Effector memory CD8-positive, alpha-beta T cell (primary cell): ENCODE measurements at regions not wholly inside any gene's neighbourhood (a gene's known extent, or its start where the extent isn't known, plus 50 kb on each side); places are given as distances from the start of the nearest gene placed in this dataset.
"Not testable (repeated sequence)": the region's sequence is repeated elsewhere in the genome, so short reads cannot be mapped to it uniquely, and the experiment has no call there.

Source experiments
- ATAC-seq: fragments of 150-1000 bp; cut with Tn5 transposase; replicated peaks from 2 replicates; pipeline ENCODE4 v1.10.0; 2021; ENCODE audit warnings: mild to moderate bottlenecking, moderate library complexity
- DNase-seq, 3 experiments: peaks; one replicate each; pipeline ENCODE4 v3.0.0; 2021
- H3K27ac Mint-ChIP-seq, 2 donors: one replicate each; pipeline ENCODE4 v1.8.0; 2022; ENCODE audit warnings: mild to moderate bottlenecking in 2 of 2, mixed read lengths in 2 of 2, moderate library complexity in 2 of 2
- H3K27me3 Mint-ChIP-seq, 2 donors: one replicate each; pipeline ENCODE4 v1.8.0; 2022; ENCODE audit warnings: mixed read lengths in 2 of 2
- H3K36me3 Mint-ChIP-seq: one replicate; pipeline ENCODE4 v1.8.0; 2022; ENCODE audit warnings: mild to moderate bottlenecking, moderate library complexity, mixed read lengths; ENCODE audit not compliant: insufficient read depth
- H3K4me1 Mint-ChIP-seq, 2 donors: one replicate each; pipeline ENCODE4 v1.8.0; 2022; ENCODE audit warnings: low read depth in 2 of 2, mixed read lengths in 2 of 2
- H3K4me3 Mint-ChIP-seq, 2 donors: one replicate each; pipeline ENCODE4 v1.8.0; 2022; ENCODE audit warnings: mild to moderate bottlenecking in 2 of 2, mixed read lengths in 2 of 2, moderate library complexity in 2 of 2
- H3K9me3 Mint-ChIP-seq, 2 donors: one replicate each; pipeline ENCODE4 v1.8.0; 2022; ENCODE audit warnings: mixed read lengths in 2 of 2

DNA sequence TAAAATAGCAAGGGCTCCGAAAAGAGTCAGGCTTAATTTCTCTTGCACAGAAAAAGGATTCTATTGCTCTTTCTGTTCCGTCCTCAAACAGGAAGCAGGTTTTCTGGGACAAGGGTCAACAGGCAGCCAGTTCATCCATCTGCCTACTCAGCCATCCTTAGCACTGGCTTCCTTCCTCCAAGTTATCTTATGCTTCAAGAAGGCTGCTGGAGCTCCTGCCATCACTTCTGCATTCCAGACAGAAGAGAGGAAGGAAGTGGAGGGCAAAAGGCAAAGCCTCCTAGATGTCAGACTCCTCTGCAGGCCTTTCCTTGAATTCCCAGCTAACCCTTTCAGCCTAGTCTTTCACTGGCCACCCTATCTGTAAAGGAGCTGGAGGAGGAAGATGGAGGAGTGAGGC lies 287.8 kb upstream of the PLGLB2 start:
- not testable (repeated sequence) for H3K9me3 Mint-ChIP-seq, ATAC-seq, H3K36me3 Mint-ChIP-seq, H3K27ac Mint-ChIP-seq, H3K27me3 Mint-ChIP-seq, H3K4me3 Mint-ChIP-seq, DNase-seq
- peaks cover 8 to 15% of the 10 kb centered on the region in 2 donors for H3K4me1 Mint-ChIP-seq

DNA sequence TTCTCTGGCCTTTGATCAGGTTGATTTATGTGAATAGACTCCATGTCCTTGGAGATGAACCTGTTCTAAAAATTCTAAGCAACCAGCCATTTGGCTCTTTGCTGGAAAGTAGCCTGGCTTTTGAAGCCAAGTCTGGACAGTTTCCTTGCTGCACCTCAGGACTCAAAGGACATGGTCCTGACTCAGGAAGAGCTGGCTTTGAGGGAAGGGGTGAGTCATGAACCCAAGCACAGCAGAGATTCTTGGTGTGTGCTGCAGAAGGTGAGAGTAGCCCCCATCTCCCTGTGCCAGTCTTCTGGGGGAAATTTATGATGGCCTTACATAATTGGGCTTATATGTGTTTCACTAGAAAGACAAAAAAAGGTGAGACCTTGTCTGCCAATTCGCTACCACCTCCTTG lies 287.2 kb upstream of the PLGLB2 start:
- peaks cover 13 to 20% of the 10 kb centered on the region in 2 donors for H3K4me1 Mint-ChIP-seq

DNA sequence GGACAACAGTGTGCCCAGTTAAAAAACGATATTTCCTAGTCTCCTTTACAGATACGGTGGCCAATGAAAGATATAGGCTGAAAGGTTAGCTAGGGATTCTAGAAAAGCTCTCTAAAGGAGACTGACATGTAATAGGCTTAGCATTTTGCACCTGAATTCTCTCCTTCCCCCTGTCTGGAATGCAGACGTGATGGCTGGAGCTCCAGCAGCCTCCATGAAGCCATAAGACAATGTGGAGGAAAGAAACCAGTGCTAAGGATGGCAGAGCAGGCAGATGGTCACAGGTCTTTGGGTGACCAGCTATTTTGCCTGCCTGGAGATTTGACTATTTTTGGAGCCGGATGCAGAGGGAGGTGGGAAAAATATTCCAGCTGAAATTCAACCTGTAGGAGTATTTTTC lies 286.2 kb upstream of the PLGLB2 start:
- not testable (repeated sequence) for H3K9me3 Mint-ChIP-seq, H3K27me3 Mint-ChIP-seq, ATAC-seq, DNase-seq, H3K36me3 Mint-ChIP-seq, H3K4me3 Mint-ChIP-seq
- H3K27ac Mint-ChIP-seq, result peak overlapping the region in 1 of 2 donors; percentile 85
- H3K4me1 Mint-ChIP-seq, result peaks cover 16 to 24% of the 10 kb centered on the region in 2 donors

More for the DNA sequence above, 287.2 kb upstream of the PLGLB2 start:
- not testable (repeated sequence) for ATAC-seq, H3K9me3 Mint-ChIP-seq, H3K27me3 Mint-ChIP-seq, H3K4me3 Mint-ChIP-seq, H3K27ac Mint-ChIP-seq, DNase-seq, H3K36me3 Mint-ChIP-seq

DNA sequence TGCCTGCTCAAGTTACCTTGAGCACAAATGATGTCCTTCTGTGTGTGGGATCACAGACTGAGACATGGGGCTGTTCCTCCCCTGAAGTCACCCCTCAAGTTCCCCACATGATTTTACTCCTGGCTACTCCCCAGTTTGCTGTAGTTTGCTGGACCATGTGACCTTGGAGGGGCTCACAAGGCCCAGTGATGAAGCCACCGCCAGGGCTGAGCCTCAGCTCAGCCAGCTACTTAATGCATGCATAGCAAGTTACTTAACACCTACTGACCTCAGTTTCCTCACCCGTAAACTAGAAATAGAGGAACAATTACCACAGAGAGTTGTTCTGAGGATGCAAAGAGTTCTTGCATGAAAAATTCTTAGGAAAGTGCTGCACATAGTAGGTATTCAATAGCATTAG lies 283.7 kb upstream of the PLGLB2 start:
- not testable (repeated sequence) for H3K27me3 Mint-ChIP-seq, H3K9me3 Mint-ChIP-seq, H3K36me3 Mint-ChIP-seq, DNase-seq
- Mint-ChIP-seq H3K27ac (peak overlapping the region; percentile 83 to 88), H3K4me3 (peak overlapping the region; percentile 56 to 70), H3K4me1 (peaks cover 19 to 22% of the 10 kb centered on the region in 2 donors)
- peak; percentile 57 for ATAC-seq

DNA sequence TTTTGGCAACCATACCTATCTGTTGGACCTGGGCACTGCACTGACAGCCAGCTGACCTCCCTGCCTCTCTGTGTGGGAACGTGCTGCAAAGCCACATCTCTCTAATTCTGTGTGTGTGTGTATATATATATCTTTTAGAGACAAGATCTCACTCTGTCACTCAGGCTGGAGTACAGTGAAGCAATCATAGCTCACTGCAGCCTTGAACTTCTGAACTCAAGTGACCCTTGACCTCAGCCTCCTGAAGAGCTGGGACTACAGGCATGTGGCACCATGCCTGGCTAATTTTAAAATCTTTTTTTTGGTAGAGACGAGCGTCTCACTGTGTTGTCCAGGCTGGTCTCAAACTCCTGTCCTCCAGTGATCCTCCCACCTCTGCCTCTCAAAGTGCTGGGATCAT lies 282.2 kb upstream of the PLGLB2 start:
- H3K27ac Mint-ChIP-seq, result peak overlapping the region; percentile 73 to 92
- H3K36me3 Mint-ChIP-seq, H3K9me3 Mint-ChIP-seq, DNase-seq, ATAC-seq, H3K27me3 Mint-ChIP-seq: not testable (repeated sequence)
- H3K4me3 Mint-ChIP-seq, result peak overlapping the region; percentile 67 to 72
- peaks cover 22 to 23% of the 10 kb centered on the region in 2 donors for H3K4me1 Mint-ChIP-seq

DNA sequence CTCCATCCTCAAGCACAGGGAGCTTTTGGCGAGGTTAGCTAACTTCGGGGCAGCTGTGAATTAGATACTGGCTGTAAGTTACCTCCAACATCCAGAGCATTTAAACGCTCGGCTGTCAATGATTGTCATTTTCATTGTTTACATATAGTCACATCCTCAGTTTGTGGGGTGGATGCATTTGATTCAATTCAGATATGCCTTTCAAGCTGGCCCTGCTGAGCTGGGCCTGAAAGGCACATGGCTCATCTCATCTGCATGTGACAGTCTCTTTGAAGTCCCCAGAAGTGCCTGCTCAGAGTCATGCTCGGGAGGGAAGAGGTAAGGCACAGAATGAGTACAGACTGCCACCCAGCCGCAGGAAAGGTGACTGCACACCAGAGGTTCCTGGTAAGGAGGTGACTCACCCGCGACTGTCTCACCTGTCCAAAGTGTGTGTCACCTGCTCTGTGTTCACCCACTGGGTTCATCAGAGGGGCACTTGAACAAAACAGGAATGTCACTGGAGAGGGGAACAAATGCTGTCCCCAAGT lies 281.2 kb upstream of the PLGLB2 start:
- peak overlapping the region in 1 of 2 donors; percentile 81 for H3K27ac Mint-ChIP-seq
- peak; percentile 92 for ATAC-seq
- peak; percentile 40 to 52 (median 45) for DNase-seq
- not testable (repeated sequence) for H3K9me3 Mint-ChIP-seq, H3K27me3 Mint-ChIP-seq, H3K4me3 Mint-ChIP-seq, H3K36me3 Mint-ChIP-seq
- H3K4me1 Mint-ChIP-seq, result peaks cover 23 to 24% of the 10 kb centered on the region in 2 donors

DNA sequence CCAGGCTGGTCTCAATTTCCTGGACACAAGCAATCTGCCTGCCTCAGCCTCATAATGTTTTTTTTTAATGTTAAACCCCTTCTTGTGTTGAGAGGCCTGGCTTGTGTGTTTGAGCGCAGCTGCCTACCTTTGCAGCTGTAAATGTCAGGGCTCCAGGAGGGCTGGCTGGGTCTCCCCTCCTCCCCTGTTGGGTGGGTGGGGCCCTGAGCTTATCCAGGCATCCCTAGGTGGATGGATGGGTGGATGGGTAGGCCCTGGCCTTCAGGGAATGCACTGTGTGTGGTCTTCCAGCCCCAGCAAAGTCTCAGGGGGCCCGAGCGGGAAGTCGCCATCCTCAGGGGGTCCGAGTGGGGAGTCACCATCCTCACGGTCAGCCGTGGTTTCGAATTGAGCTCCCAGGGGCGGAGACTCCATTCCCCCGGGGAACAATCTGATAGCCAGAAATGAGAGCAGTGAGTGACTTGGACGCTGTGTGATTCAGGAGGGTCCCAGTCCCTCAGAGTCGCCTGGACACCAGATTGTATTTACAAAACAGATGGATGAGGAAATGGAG lies 279.4 kb upstream of the PLGLB2 start:
- not testable (repeated sequence) for ATAC-seq, H3K27me3 Mint-ChIP-seq, H3K4me3 Mint-ChIP-seq, DNase-seq, H3K36me3 Mint-ChIP-seq, H3K9me3 Mint-ChIP-seq
- H3K27ac Mint-ChIP-seq, result peak overlapping the region in 1 of 2 donors; percentile 44
- peaks cover 23 to 24% of the 10 kb centered on the region in 2 donors for H3K4me1 Mint-ChIP-seq

DNA sequence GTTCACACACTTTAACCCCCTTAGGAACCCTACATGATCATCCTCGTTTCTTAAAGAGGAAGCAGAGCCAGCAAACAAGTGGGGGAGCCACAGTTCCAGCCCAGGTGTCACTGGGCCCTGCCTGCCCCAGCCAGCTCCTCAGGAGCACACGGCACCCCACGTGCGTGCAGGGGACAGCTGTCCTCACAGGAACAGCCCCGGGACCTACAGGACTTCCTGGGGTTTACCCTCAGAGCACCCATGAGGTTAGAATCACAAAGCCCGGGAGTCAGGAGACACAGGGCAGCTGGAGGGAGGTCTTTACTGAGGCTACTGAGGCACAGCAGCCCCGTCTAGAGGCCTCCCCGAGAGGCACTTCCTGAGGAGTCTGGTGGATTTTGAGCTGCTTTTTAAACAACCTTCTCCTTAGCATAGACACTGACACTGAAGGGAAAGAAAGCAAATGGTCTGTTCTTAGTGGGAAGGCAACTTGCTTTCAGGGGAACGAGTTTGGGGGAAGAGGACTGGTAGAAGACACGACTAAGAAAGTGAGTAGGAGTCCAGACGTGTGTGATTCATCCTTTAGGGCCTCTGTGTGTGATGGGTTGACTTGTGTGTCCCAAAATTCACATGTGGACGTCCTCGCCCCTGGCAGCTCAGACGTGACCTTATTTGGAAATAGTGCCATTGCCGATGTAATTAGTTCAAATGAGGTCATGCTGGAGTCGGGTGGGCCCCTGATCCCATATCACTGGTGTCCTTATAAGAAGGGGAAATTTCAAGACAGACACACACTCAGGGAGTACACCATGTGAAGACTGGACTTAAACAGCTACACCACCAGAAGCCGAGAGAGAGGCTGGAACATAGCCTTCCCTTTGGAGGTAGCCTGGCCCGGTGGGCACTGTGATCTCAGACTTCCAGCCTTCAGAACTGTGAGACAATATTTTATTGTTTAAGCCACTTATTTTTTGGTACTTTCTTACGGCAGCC lies 278.4 kb upstream of the PLGLB2 start:
- Mint-ChIP-seq H3K27ac (peak overlapping the region; percentile 96), H3K4me1 (peaks cover 19 to 20% of the 10 kb centered on the region in 2 donors), H3K4me3 (peak overlapping the region; percentile 64 to 76)
- H3K36me3 Mint-ChIP-seq, H3K27me3 Mint-ChIP-seq, H3K9me3 Mint-ChIP-seq, ATAC-seq: not testable (repeated sequence)
- peak in 1 of 3 experiments; percentile 24 for DNase-seq

DNA sequence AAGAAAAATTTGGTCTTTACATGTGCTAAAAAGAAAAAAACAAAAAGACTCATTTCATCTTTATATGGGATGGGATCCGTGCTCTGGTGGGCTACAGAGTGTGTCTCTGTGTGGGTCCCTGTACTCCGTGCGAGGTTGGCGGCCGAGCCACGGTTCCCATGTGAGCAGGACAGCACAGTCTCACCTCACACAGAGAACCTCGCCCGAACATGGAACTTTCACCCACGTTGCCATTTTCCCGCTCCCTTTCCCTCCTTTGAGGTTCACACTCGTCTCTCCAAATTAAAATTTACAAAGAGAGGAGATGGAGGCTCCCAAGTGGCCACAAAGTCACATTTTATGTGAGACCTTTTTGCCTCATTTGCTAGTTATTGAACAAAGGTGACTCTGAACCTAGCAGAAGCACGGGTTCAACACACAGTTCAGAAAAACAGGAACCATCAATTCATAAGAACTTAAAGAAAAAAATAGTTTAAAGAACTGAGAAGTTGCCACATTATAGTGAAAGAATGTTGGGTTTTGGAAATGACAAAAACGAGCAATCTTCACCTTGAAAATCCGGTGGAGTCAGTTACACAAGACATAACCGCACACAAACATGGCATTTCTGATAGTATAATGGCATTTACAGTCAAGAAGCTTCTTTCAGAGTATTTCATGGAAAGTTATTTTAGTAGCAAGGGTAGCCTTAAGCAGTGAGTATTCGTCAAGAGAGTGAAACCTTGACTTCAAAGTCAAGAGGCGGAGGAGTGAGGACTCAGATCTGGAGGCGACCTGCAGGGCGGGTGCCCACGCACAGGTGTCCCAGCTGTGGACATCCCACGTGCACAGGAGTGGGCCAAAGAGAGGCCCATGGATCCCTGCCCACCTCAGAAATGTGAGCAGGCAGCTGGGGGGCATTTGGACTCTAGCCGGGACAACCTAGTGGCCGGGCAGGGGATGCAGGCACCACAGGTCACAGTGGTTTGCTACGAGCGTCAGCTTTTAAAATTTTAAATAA lies 277.2 kb upstream of the PLGLB2 start:
- H3K27ac Mint-ChIP-seq, result peak overlapping the region; percentile 82 to 96
- not testable (repeated sequence) for DNase-seq, H3K36me3 Mint-ChIP-seq, H3K27me3 Mint-ChIP-seq, H3K9me3 Mint-ChIP-seq, ATAC-seq
- peak overlapping the region; percentile 64 to 74 for H3K4me3 Mint-ChIP-seq
- H3K4me1 Mint-ChIP-seq, result peaks cover 11 to 12% of the 10 kb centered on the region in 2 donors

DNA sequence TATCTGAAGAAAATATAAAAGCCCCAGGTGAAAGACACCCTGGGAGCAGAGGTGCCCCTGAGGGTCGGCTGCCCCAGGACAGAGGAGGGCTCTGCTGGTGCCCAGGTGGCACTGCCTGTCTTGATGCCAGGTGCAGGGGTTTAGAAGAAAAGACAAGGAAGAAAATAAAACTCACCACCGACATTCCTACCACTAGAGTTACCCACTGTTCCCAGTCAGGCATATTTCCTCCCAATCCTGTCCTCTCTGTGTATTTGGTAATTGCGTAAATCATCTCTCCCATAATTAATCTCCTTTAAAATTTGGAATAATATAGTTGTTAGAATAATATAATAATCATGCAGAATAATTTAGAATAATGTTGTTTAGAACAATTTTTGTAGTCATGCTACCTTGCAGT lies 276.4 kb upstream of the PLGLB2 start:
- DNase-seq, H3K36me3 Mint-ChIP-seq, H3K9me3 Mint-ChIP-seq, H3K27me3 Mint-ChIP-seq, ATAC-seq: not testable (repeated sequence)
- Mint-ChIP-seq H3K27ac (peak overlapping the region; percentile 82 to 84), H3K4me3 (peak overlapping the region; percentile 64 to 74), H3K4me1 (peaks cover 13 to 17% of the 10 kb centered on the region in 2 donors)

DNA sequence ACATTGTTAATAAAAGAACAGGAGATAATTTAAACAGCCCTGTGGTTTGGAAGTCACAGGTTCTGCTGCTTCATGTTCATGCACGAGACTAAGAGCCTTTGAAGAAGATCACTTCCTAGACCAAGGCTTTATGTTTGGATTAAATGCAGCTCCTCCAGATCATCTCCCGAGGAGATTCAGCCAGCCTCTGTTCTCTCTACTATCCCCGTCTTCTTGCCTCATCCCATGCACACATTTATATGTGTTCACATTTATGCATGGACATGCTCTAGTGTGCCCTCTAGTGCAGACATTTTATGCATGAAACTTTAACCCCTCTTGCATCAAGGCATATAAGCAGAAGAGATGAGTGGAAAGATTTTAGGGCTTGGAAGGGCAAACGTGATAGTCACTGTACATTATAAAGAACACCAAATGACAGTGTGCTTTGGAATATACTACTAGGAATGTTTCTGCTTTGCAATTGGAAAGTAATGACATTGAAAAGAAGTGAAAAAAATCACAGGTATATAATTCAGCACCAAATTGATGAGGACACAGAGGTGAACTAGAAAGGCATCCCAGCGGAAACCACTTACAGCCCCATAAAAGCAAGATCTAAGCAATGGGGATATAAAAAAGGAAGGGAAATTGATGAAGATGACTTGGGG lies 271.5 kb upstream of the PLGLB2 start:
- Mint-ChIP-seq H3K27ac (peak overlapping the region; percentile 82 to 95), H3K4me3 (peak overlapping the region; percentile 8 to 67), H3K4me1 (peaks cover 9 to 21% of the 10 kb centered on the region in 2 donors)
- not testable (repeated sequence) for H3K36me3 Mint-ChIP-seq, H3K9me3 Mint-ChIP-seq, H3K27me3 Mint-ChIP-seq, DNase-seq
- peak; percentile 35 for ATAC-seq

DNA sequence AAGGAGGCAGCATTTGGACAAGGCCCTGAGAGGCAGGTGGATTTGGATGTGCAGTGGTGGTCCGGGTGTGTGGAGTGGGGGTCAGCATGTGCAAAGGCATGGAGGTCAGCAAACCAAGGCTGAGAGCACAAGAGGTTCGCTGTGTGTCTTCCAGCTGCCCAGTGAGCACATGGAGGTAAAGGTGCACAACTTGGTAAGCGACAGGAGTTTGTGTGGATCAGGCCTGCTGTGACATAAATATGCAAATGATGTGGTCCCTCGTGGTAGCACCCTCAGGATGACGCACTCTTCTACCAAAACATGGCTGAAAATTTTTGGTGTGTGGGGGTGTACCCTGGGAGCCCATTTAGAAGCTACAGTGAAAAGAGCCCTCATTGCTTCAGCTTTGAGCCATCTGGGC lies 271.0 kb upstream of the PLGLB2 start:
- ATAC-seq, result peak; percentile 91
- peak overlapping the region in 1 of 2 donors; percentile 67 for H3K4me3 Mint-ChIP-seq

More for the DNA sequence above, 271.0 kb upstream of the PLGLB2 start:
- not testable (repeated sequence) for H3K9me3 Mint-ChIP-seq, H3K27me3 Mint-ChIP-seq, DNase-seq, H3K36me3 Mint-ChIP-seq
- Mint-ChIP-seq H3K27ac (peak overlapping the region; percentile 82 to 95), H3K4me1 (peaks cover 9 to 21% of the 10 kb centered on the region in 2 donors)
